ENCODE measurements at regions not wholly inside any gene's neighbourhood (a gene's known extent, or its start where the extent isn't known, plus 50 kb on each side); places are given as distances from the start of the nearest gene placed in this dataset.

GRCh38 chr9:105171076-105171475 is 73.4 kb upstream of the SLC44A1 start:
- Mint-ChIP-seq H3K4me3 (no peak overlapping the region), H3K9me3 (no peaks in the 10 kb centered on the region), H3K27ac (no peak overlapping the region), H3K27me3 (ENCODE audit: low read depth in 3 of 3) (peaks cover 0 to 4% (median 0%) of the 10 kb centered on the region in 3 donors), H3K36me3 (no peaks in the 10 kb centered on the region), H3K4me1 (no peaks in the 10 kb centered on the region)
- no peak for DNase-seq

GRCh38 chr9:105171589-105171988 is 72.9 kb upstream of the SLC44A1 start:
- H3K4me3 Mint-ChIP-seq = no peak overlapping the region
- DNase-seq = no peak
- H3K9me3 Mint-ChIP-seq = no peaks in the 10 kb centered on the region
- no peak overlapping the region for H3K27ac Mint-ChIP-seq
- H3K36me3 Mint-ChIP-seq = no peaks in the 10 kb centered on the region
- no peaks in the 10 kb centered on the region for H3K4me1 Mint-ChIP-seq
- peaks cover 0 to 4% (median 0%) of the 10 kb centered on the region in 3 donors for H3K27me3 Mint-ChIP-seq (ENCODE audit: low read depth in 3 of 3)

DNA sequence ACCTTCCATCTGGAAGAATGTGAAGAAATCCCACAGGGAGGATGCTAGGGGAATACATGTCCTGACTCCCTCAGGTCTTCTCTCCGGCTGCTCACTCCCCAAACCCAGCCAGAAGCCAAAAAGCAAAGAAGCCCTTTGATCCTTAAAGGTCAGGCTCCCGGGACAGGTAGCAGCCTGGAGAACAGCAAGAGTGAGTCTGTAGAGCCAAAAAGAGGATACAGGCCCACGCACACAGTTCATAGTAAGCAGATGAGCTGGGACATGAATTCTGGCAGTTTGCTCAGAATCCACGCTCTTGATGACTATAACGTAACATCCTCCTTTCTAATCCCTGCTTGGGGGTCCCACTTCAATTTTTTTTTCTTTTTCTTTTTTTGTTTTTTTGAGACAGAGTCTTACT is 72.0 kb upstream of the SLC44A1 start:
- H3K27me3 Mint-ChIP-seq (ENCODE audit: low read depth in 3 of 3) = peaks cover 0 to 4% (median 0%) of the 10 kb centered on the region in 3 donors
- no peak overlapping the region for H3K27ac Mint-ChIP-seq
- no peak for DNase-seq
- no peaks in the 10 kb centered on the region for H3K36me3 Mint-ChIP-seq
- no peak overlapping the region for H3K4me3 Mint-ChIP-seq
- H3K4me1 Mint-ChIP-seq = no peaks in the 10 kb centered on the region
- no peaks in the 10 kb centered on the region for H3K9me3 Mint-ChIP-seq

GRCh38 chr9:105173306-105173705 is 71.1 kb upstream of the SLC44A1 start:
- no peak overlapping the region for H3K27ac Mint-ChIP-seq
- DNase-seq = no peak
- no peaks in the 10 kb centered on the region for H3K9me3 Mint-ChIP-seq
- H3K27me3 Mint-ChIP-seq (ENCODE audit: low read depth in 3 of 3) = peaks cover 0 to 4% (median 0%) of the 10 kb centered on the region in 3 donors
- H3K4me1 Mint-ChIP-seq = no peaks in the 10 kb centered on the region
- no peak overlapping the region for H3K4me3 Mint-ChIP-seq
- no peaks in the 10 kb centered on the region for H3K36me3 Mint-ChIP-seq

DNA sequence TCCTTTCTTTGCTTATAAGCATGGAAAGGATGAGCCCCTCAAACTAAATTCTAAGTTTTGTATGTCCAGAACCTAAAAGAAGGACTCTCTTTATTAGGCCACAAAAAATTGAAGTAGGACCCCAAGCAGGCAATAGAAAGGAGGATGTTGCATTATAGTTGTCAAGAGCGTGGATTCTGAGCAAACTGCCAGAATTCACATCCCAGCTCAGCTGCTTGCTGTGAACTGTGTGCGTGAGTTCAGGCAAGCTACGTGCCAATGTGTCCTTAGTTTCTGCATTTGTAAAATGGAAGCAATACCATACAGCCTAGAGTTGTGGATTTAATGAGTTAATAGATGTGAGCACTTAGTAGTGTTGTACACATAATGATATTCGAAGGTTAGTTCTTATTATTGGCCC is 70.6 kb upstream of the SLC44A1 start:
- Mint-ChIP-seq H3K4me1 (no peaks in the 10 kb centered on the region), H3K9me3 (no peaks in the 10 kb centered on the region), H3K27me3 (ENCODE audit: low read depth in 3 of 3) (peaks cover 0 to 4% (median 0%) of the 10 kb centered on the region in 3 donors), H3K36me3 (no peaks in the 10 kb centered on the region), H3K27ac (no peak overlapping the region), H3K4me3 (no peak overlapping the region)
- DNase-seq = no peak

- Mint-ChIP-seq H3K4me3 (no peak overlapping the region), H3K27ac (no peak overlapping the region), H3K4me1 (no peaks in the 10 kb centered on the region), H3K27me3 (ENCODE audit: low read depth in 3 of 3) (peaks cover 0 to 2% (median 0%) of the 10 kb centered on the region in 3 donors), H3K36me3 (no peaks in the 10 kb centered on the region), H3K9me3 (no peaks in the 10 kb centered on the region)
- no peak for DNase-seq
These were observed 68.3 kb upstream of the SLC44A1 start for GRCh38 chr9:105176194-105176593.

DNA sequence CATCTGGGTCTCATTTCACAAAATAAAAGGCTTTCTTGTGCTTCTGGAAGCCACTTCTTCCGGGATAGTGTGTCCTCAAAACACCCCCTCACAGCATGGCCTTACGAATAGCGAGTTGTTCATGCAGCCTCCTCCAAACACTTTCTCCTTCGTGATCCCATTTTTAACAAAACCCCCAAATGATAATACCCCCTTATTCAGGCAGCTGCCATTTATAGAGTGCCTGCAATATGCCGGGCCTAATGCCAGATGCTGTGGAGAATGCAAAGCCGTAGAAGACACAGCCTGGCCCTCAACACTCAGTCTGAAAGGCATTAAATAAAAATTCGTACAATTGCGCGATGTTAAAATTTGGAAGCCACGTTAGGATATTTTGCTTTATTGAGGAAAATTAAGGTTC is 66.4 kb upstream of the SLC44A1 start:
- Mint-ChIP-seq H3K27ac (no peak overlapping the region), H3K4me1 (no peaks in the 10 kb centered on the region), H3K9me3 (no peaks in the 10 kb centered on the region), H3K36me3 (no peaks in the 10 kb centered on the region), H3K4me3 (no peak overlapping the region), H3K27me3 (ENCODE audit: low read depth in 3 of 3) (peaks cover 0 to 2% (median under 1%) of the 10 kb centered on the region in 3 donors)
- no peak for DNase-seq

DNA sequence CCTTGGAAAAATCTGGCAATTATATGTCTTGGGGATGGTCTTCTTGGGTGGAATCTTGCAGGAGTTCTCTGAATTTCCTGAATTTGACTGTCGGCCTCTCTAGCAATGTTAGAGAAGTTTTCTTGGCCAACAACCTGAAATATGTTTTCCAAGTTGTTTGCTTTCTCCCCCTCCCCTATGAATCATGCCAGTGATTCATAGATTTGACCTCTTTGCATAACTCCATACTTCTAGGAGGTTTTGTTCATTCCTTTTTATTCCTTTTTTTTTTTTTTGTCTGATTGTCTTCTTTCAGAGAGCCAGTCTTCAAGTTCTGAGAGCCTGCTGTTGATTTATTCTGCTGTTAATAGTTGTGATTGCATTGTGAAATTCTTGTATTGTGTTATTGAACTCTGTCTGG is 56.7 kb upstream of the SLC44A1 start:
- Mint-ChIP-seq H3K36me3 (no peaks in the 10 kb centered on the region), H3K4me1 (peaks cover 0 to 4% of the 10 kb centered on the region in 2 donors), H3K27ac (no peak overlapping the region), H3K4me3 (no peak overlapping the region), H3K27me3 (ENCODE audit: low read depth in 3 of 3) (peaks cover 4 to 14% (median 4%) of the 10 kb centered on the region in 3 donors), H3K9me3 (no peaks in the 10 kb centered on the region)
- DNase-seq = no peak

DNA sequence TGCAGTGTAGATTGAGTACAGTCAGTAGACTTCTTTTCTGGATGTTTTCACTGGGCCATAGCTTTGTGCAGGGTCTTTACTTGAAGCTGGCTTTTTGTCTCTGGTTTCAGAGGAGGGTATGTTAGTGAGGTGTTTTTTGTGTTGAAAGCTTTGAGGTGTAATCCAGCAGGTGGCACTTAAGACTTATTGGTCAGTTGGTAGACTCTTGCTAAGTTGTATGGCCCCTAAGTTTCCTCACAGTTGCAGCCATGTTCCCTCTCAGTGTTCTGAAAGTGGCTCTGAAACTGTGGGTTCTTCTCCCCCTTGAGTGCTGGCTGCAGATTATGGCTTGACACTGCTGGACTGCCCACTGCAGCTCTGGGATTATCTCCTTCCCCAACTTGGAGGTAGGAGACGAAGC is 55.7 kb upstream of the SLC44A1 start:
- Mint-ChIP-seq H3K36me3 (no peaks in the 10 kb centered on the region), H3K9me3 (no peaks in the 10 kb centered on the region), H3K27ac (no peak overlapping the region), H3K4me1 (peaks cover 0 to 4% of the 10 kb centered on the region in 2 donors), H3K27me3 (ENCODE audit: low read depth in 3 of 3) (peaks cover 0 to 14% (median 4%) of the 10 kb centered on the region in 3 donors), H3K4me3 (no peak overlapping the region)
- DNase-seq = no peak

DNA sequence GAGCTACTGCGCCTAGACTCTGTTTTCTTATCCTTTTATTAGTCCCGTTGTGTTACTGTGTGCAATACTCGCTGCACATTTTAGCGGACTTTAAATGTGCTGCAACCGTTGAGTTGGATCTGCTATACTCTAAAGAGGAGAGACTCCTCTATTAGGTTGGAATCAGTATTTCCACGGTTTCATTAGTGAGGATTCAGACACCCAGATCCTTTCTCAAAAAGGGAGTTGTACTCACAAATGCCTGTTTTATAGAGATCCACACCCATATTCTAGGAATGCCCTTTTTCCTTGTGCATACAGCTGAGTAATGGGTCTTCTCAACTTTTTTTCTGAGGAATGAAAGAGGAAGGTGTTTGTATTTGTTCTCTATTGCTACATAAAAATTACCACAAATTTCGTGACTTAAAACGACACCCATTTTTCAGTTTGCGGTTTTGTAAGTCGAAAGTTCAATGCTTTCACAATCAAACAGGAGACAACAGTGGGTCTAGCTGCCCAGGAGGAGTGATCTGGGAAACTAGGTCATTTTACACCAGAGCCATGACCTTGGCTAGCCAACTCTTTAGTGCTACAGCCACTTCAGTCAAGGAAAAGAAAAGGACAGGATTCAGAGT is 52.8 kb upstream of the SLC44A1 start:
- no peaks in the 10 kb centered on the region for H3K36me3 Mint-ChIP-seq
- no peak overlapping the region for H3K4me3 Mint-ChIP-seq
- no peaks in the 10 kb centered on the region for H3K9me3 Mint-ChIP-seq
- no peak for DNase-seq
- H3K27me3 Mint-ChIP-seq (ENCODE audit: low read depth in 3 of 3) = peaks cover 0 to 9% (median 2%) of the 10 kb centered on the region in 3 donors
- no peak overlapping the region for H3K27ac Mint-ChIP-seq
- H3K4me1 Mint-ChIP-seq = peaks cover 0 to 4% of the 10 kb centered on the region in 2 donors

DNA sequence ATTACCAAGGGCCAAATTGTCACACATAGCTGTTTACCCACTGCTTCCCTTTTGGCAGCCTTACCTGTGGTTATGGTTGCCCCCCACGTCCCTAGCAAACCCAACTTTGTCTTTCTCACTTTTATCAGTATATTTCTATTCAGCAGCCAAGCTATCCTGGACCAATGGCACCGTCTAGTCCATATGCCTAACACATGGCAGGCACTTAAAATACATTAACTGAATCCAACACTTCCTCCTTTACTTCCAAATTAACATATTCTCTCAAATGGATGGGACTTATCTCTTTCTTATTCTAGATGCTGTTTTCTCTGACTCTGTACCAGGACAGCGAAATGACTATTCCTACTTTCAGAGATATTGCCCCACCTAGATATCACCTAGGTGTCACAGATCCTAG is 50.9 kb upstream of the SLC44A1 start:
- Mint-ChIP-seq H3K4me1 (peaks cover 0 to 4% of the 10 kb centered on the region in 2 donors), H3K9me3 (no peaks in the 10 kb centered on the region)

GRCh38 chr9:105194234-105194633 is 50.2 kb upstream of the SLC44A1 start:
- Mint-ChIP-seq H3K27me3 (ENCODE audit: low read depth in 3 of 3) (peaks cover 0 to 7% (median 2%) of the 10 kb centered on the region in 3 donors), H3K4me1 (peaks cover 0 to 4% of the 10 kb centered on the region in 2 donors), H3K4me3 (no peak overlapping the region), H3K36me3 (no peaks in the 10 kb centered on the region), H3K9me3 (no peaks in the 10 kb centered on the region), H3K27ac (no peak overlapping the region)
- no peak for DNase-seq

More for the DNA sequence above, 50.9 kb upstream of the SLC44A1 start:
- no peak overlapping the region for H3K4me3 Mint-ChIP-seq
- H3K36me3 Mint-ChIP-seq = no peaks in the 10 kb centered on the region
- no peak for DNase-seq
- H3K27ac Mint-ChIP-seq = no peak overlapping the region
- H3K27me3 Mint-ChIP-seq (ENCODE audit: low read depth in 3 of 3) = peaks cover 0 to 7% (median 2%) of the 10 kb centered on the region in 3 donors

Measured in immature natural killer cell (primary cell).